OCI-LY1 (cell line): ENCODE measurements at regions not wholly inside any gene's neighbourhood (a gene's known extent, or its start where the extent isn't known, plus 50 kb on each side); places are given as distances from the start of the nearest gene placed in this dataset.

Experiments
- CTCF ChIP-seq: fragments of 200-600 bp; sonication (generic), shearing (Covaris generic); IDR thresholded peaks from 2 replicates; pipeline ENCODE4 v1.5.1; 2017; ENCODE audit warnings: mild to moderate bottlenecking, antibody characterized with exemption, low read length, moderate library complexity, mixed read lengths
- EZH2 ChIP-seq: fragments of 200-600 bp; sonication (generic), shearing (Covaris generic); IDR thresholded peaks from 2 replicates; pipeline ENCODE4 v1.8.0; 2017; ENCODE audit warnings: borderline replicate concordance, mixed run types, mild to moderate bottlenecking, antibody characterized with exemption, low read length, moderate library complexity, mixed read lengths

GRCh38 chr5:52708463-52708862, 79.3 kb upstream of the ITGA1 start:
- TF ChIP-seq CTCF = no peak
- TF ChIP-seq EZH2 = no peak
